OCI-LY3 (cell line): ENCODE measurements at regions not wholly inside any gene's neighbourhood (a gene's known extent, or its start where the extent isn't known, plus 50 kb on each side); places are given as distances from the start of the nearest gene placed in this dataset.
"Not testable (repeated sequence)": the region's sequence is repeated elsewhere in the genome, so short reads cannot be mapped to it uniquely, and the experiment has no call there.

Experiments
- H2AFZ ChIP-seq: fragments of 200-600, 300-600 bp; shearing (Covaris generic); 2 replicates; pipeline ENCODE4 v1.6.0; 2014; ENCODE audit warnings: antibody characterized with exemption, low read depth, low read length
- H3K27ac ChIP-seq: fragments of 200-600, 300-600 bp; sonication (generic); 2 replicates; pipeline ENCODE4 v1.5.1; 2014; ENCODE audit warnings: mild to moderate bottlenecking, low read length, moderate library complexity, mixed read lengths
- H3K27me3 ChIP-seq: fragments of 200-600, 300-600 bp; sonication (generic); 2 replicates; pipeline ENCODE4 v1.6.1; 2014; ENCODE audit warnings: low read depth, low read length, mixed read lengths
- H3K36me3 ChIP-seq: fragments of 200-600, 300-600 bp; sonication (generic); replicated peaks from 2 replicates; pipeline ENCODE3; 2014; ENCODE audit warnings: low read depth, low read length, mixed read lengths
- H3K4me1 ChIP-seq: fragments of 300-600, 200-600 bp; sonication (generic); 2 replicates; pipeline ENCODE4 v1.6.1; 2014; ENCODE audit warnings: low read length, mixed read lengths
- H3K4me2 ChIP-seq: fragments of 200-600, 300-600 bp; sonication (generic); 2 replicates; pipeline ENCODE4 v1.6.1; 2014; ENCODE audit warnings: low read length, mixed read lengths
- H3K4me3 ChIP-seq: fragments of 300-600, 200-600 bp; sonication (generic); 2 replicates; pipeline ENCODE4 v1.5.1; 2014; ENCODE audit warnings: antibody characterized with exemption, mild to moderate bottlenecking, low read length, moderate library complexity
- H3K79me2 ChIP-seq: fragments of 300-600, 200-600 bp; shearing (Covaris generic); 2 replicates; pipeline ENCODE4 v1.6.1; 2014; ENCODE audit warnings: mild to moderate bottlenecking, low read length, mixed read lengths
- H3K9ac ChIP-seq: fragments of 300-600, 200-600 bp; shearing (Covaris generic); 2 replicates; pipeline ENCODE4 v1.6.0; 2014; ENCODE audit warnings: mild to moderate bottlenecking, low read length, moderate library complexity
- H3K9me3 ChIP-seq: fragments of 200-600, 300-600 bp; shearing (Covaris generic); 2 replicates; pipeline ENCODE4 v1.6.1; 2014; ENCODE audit warnings: low read length, mixed read lengths; ENCODE audit not compliant: insufficient read depth
- H4K20me1 ChIP-seq: fragments of 200-600, 300-600 bp; sonication (generic); 2 replicates; pipeline ENCODE4 v1.6.1; 2016; ENCODE audit warnings: low read length, mixed read lengths; ENCODE audit not compliant: insufficient read depth
- EZH2phosphoT487 ChIP-seq: fragments of 200-600 bp; shearing (Covaris generic); IDR thresholded peaks from 2 replicates; pipeline ENCODE4 v1.6.1; 2018; ENCODE audit warnings: antibody characterized with exemption, mixed run types, low read depth
- TF ChIP-seq, protein P1 (sequence below): fragments of 200-600, 300-600 bp; sonication (generic); IDR thresholded peaks from 2 replicates; pipeline ENCODE4 v1.5.1; 2014; ENCODE audit warnings: antibody characterized with exemption, low read length, low read depth

DNA sequence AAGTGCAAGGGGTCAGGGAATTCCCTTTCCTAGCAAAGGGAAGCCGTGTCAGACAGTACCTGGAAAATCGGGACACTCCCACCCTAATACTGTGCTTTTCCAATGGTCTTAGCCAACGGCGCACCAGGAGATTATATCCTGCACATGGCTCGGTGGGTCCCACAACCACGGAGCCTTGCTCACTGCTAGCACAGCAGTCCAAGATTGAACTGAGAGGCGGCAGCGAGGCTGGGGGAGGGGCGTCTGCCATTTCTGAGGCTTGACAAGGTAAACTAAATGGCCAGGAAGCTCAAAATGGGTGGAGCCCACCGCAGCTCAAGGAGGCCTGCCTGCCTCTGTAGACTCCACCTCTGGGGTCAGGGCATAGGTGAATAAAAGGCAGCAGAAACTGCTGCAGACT, 76.5 kb upstream of the LINC00632 start:
- H3K4me3 ChIP-seq, H3K9me3 ChIP-seq, H3K27me3 ChIP-seq, H3K79me2 ChIP-seq, H4K20me1 ChIP-seq, H3K9ac ChIP-seq, H2AFZ ChIP-seq, H3K4me2 ChIP-seq, H3K4me1 ChIP-seq, H3K36me3 ChIP-seq, H3K27ac ChIP-seq: not testable (repeated sequence)

DNA sequence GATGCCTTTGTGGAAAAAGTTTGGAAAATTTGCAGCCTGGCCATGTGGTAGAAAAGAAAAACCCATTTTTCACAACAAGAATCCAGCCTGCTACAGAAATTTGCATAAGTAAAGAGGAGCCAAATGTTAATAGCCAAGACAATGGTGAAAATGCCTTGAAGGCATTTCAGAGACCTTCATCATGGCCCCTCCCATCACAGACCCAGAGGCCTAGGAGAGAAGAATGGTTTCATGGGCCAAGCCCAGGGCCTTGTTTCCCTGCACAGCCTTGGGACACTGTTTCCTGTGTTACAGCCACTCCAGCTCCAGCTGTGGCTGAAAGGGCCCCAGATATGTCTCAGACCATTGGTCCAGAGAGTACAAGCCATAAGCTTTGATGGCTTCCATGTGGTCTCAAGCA, 101.4 kb upstream of the LINC00632 start:
- H3K4me2 ChIP-seq: no peak overlapping the region
- H3K79me2 ChIP-seq: no peaks in the 10 kb centered on the region
- H3K4me3 ChIP-seq: no peak overlapping the region
- H4K20me1 ChIP-seq: no peaks in the 10 kb centered on the region
- no peak overlapping the region for H2AFZ ChIP-seq
- H3K27ac ChIP-seq: no peak overlapping the region
- no peaks in the 10 kb centered on the region for H3K27me3 ChIP-seq
- TF ChIP-seq, protein P1, sequence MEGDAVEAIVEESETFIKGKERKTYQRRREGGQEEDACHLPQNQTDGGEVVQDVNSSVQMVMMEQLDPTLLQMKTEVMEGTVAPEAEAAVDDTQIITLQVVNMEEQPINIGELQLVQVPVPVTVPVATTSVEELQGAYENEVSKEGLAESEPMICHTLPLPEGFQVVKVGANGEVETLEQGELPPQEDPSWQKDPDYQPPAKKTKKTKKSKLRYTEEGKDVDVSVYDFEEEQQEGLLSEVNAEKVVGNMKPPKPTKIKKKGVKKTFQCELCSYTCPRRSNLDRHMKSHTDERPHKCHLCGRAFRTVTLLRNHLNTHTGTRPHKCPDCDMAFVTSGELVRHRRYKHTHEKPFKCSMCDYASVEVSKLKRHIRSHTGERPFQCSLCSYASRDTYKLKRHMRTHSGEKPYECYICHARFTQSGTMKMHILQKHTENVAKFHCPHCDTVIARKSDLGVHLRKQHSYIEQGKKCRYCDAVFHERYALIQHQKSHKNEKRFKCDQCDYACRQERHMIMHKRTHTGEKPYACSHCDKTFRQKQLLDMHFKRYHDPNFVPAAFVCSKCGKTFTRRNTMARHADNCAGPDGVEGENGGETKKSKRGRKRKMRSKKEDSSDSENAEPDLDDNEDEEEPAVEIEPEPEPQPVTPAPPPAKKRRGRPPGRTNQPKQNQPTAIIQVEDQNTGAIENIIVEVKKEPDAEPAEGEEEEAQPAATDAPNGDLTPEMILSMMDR: no peak
- no peak for TF ChIP-seq EZH2phosphoT487
- H3K9me3 ChIP-seq: no peaks in the 10 kb centered on the region
- no peaks in the 10 kb centered on the region for H3K36me3 ChIP-seq
- H3K4me1 ChIP-seq: no peaks in the 10 kb centered on the region
- H3K9ac ChIP-seq: no peak overlapping the region

DNA sequence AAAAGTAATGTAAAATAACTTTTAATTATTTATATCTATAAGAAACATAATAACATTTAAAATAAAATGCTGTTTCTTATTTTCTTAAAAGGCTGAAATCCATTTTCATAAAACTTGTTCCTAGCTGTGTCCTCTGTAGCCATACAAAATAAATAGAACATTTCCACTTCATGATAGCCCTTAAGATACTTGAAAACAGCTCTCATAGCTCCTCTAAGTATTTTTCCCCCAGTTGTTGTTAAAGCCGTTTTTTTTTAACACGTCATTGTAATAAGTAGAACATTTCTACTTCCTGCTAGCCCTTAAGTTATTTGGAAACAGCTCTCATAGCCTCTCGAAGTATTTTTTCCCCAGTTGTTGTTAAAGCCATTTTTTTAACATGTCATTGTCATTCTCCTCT, 97.3 kb upstream of the SOX3 start:
- no peak overlapping the region for H3K9ac ChIP-seq
- no peaks in the 10 kb centered on the region for H3K27me3 ChIP-seq
- H2AFZ ChIP-seq: no peak overlapping the region
- no peaks in the 10 kb centered on the region for H4K20me1 ChIP-seq
- no peaks in the 10 kb centered on the region for H3K36me3 ChIP-seq
- no peaks in the 10 kb centered on the region for H3K79me2 ChIP-seq
- H3K4me2 ChIP-seq: no peak overlapping the region
- no peaks in the 10 kb centered on the region for H3K9me3 ChIP-seq
- no peak for TF ChIP-seq EZH2phosphoT487
- TF ChIP-seq, protein P1: no peak
- no peak overlapping the region for H3K4me3 ChIP-seq
- no peak overlapping the region for H3K27ac ChIP-seq
- H3K4me1 ChIP-seq: no peaks in the 10 kb centered on the region

DNA sequence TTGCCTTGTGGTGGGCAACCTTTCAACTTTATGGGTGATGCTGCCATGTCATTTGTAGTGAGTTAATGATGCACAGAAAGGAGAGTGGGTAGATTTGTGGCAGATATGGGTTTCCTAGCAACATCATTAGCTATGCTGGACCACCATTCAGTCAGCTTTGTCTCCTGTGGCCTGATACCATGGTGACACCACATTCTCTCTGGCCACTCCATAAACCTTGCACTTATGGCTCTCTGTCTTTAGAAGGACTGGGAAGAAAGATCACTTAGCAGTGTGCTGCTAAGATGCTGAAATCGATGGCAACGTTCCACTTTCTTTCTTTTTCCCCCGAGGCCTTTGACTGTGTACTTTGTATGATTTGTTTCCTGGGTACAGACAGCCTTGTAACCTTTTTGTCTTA, 95.0 kb upstream of the SOX3 start:
- Histone ChIP-seq H3K27me3 (no peaks in the 10 kb centered on the region), H3K4me1 (no peaks in the 10 kb centered on the region), H3K4me2 (no peak overlapping the region), H3K4me3 (no peak overlapping the region), H3K9me3 (no peaks in the 10 kb centered on the region), H2AFZ (no peak overlapping the region), H3K27ac (no peak overlapping the region), H3K79me2 (no peaks in the 10 kb centered on the region), H4K20me1 (no peaks in the 10 kb centered on the region), H3K36me3 (no peaks in the 10 kb centered on the region), H3K9ac (no peak overlapping the region)
- TF ChIP-seq EZH2phosphoT487: no peak
- TF ChIP-seq, protein P1: no peak

DNA sequence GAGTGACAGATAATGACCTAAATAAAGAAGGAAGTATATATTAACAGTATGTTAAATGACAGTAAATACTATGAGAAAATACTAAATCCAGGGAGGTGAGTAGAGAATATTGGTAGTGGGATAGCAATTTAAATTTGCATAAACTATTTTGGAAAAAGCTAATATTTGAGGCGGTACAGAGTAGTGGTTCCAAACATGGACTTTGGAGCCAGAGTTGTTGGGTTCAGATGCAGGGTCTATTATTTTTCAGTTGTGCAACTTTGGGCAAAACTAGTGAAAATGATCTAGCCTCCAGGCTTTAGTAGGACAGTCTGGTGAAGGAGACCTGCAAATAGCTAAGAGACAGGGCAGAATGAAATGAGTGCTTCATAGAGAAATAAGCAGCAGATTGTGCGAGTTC, 84.8 kb upstream of the SOX3 start:
- Histone ChIP-seq H3K27ac (no peak overlapping the region), H3K9me3 (no peaks in the 10 kb centered on the region), H3K9ac (no peak overlapping the region), H3K79me2 (no peaks in the 10 kb centered on the region), H3K4me1 (no peaks in the 10 kb centered on the region), H3K36me3 (no peaks in the 10 kb centered on the region), H3K27me3 (no peaks in the 10 kb centered on the region), H2AFZ (no peak overlapping the region), H3K4me3 (no peak overlapping the region), H3K4me2 (no peak overlapping the region), H4K20me1 (no peaks in the 10 kb centered on the region)
- TF ChIP-seq, protein P1: no peak
- no peak for TF ChIP-seq EZH2phosphoT487
